HG03095 (cell line): ENCODE measurements at regions not wholly inside any gene's neighbourhood (a gene's known extent, or its start where the extent isn't known, plus 50 kb on each side); places are given as distances from the start of the nearest gene placed in this dataset.
"Not testable (repeated sequence)": the region's sequence is repeated elsewhere in the genome, so short reads cannot be mapped to it uniquely, and the experiment has no call there.

Experiments used
- ATAC-seq: cut with Tn5 transposase; IDR thresholded peaks from one replicate; pipeline ENCODE4 v1.9.1; 2021; ENCODE audit warnings: moderate library complexity; ENCODE audit not compliant: unreplicated experiment

- no peak for ATAC-seq
Measured at GRCh38 chr5:136501133-136501532, 135.8 kb upstream of the TRPC7 start.

GRCh38 chr5:136492587-136492986, 127.2 kb upstream of the TRPC7 start:
- ATAC-seq: no peak

- no peak for ATAC-seq
Measured at GRCh38 chr5:136491806-136492205, 126.5 kb upstream of the TRPC7 start.

GRCh38 chr5:136484808-136485325, 119.5 kb upstream of the TRPC7 start:
- no peak for ATAC-seq

GRCh38 chr5:136482206-136482605, 116.9 kb upstream of the TRPC7 start:
- no peak for ATAC-seq

- ATAC-seq: no peak
Measured at GRCh38 chr5:136474466-136474865, 109.1 kb upstream of the TRPC7 start.

GRCh38 chr5:136467632-136468031, 102.3 kb upstream of the TRPC7 start:
- ATAC-seq: no peak

GRCh38 chr5:136466041-136466415, 100.7 kb upstream of the TRPC7 start:
- ATAC-seq: no peak

GRCh38 chr5:136458481-136458880, 93.1 kb upstream of the TRPC7 start:
- ATAC-seq: no peak

GRCh38 chr5:136457390-136458013, 92.2 kb upstream of the TRPC7 start:
- no peak for ATAC-seq

GRCh38 chr5:136455409-136455808, 90.1 kb upstream of the TRPC7 start:
- ATAC-seq: no peak

- no peak for ATAC-seq
Measured at GRCh38 chr5:136453986-136454758, 88.8 kb upstream of the TRPC7 start.

- no peak for ATAC-seq
Measured at GRCh38 chr5:136453199-136453598, 87.9 kb upstream of the TRPC7 start.

- ATAC-seq: not testable (repeated sequence)
Measured at GRCh38 chr5:136447576-136447975, 82.2 kb upstream of the TRPC7 start.

GRCh38 chr5:136446565-136446964, 81.2 kb upstream of the TRPC7 start:
- no peak for ATAC-seq

GRCh38 chr5:136444099-136444498, 78.8 kb upstream of the TRPC7 start:
- ATAC-seq: not testable (repeated sequence)

GRCh38 chr5:136439367-136439766, 74.0 kb upstream of the TRPC7 start:
- ATAC-seq: no peak

- no peak for ATAC-seq
Measured at GRCh38 chr5:136435946-136436543, 70.7 kb upstream of the TRPC7 start.

GRCh38 chr5:136434795-136435194, 69.5 kb upstream of the TRPC7 start:
- no peak for ATAC-seq

GRCh38 chr5:136432705-136433104, 67.4 kb upstream of the TRPC7 start:
- ATAC-seq: no peak

GRCh38 chr5:136430081-136430480, 64.7 kb upstream of the TRPC7 start:
- ATAC-seq: no peak

- ATAC-seq: no peak
Measured at GRCh38 chr5:136427426-136427825, 62.1 kb upstream of the TRPC7 start.
